Activated CD8-positive, alpha-beta memory T cell treated with anti-CD3 and anti-CD28 coated beads for 1 hour (primary cell): ENCODE measurements at regions not wholly inside any gene's neighbourhood (a gene's known extent, or its start where the extent isn't known, plus 50 kb on each side); places are given as distances from the start of the nearest gene placed in this dataset.
"Not testable (repeated sequence)": the region's sequence is repeated elsewhere in the genome, so short reads cannot be mapped to it uniquely, and the experiment has no call there.

Experiments
- DNase-seq, 2 donors: peaks; one replicate each; pipeline ENCODE4 v3.0.0-alpha.2; 2020; ENCODE audit warnings: low read depth in 1 of 2; ENCODE audit errors: extremely low read depth in 1 of 2

- no peak for DNase-seq
Measured at GRCh38 chr3:153640689-153641665, 479.0 kb downstream of the RAP2B start.

GRCh38 chr3:153642576-153642975 lies 478.6 kb upstream of the ARHGEF26 start:
- not testable (repeated sequence) for DNase-seq

DNA sequence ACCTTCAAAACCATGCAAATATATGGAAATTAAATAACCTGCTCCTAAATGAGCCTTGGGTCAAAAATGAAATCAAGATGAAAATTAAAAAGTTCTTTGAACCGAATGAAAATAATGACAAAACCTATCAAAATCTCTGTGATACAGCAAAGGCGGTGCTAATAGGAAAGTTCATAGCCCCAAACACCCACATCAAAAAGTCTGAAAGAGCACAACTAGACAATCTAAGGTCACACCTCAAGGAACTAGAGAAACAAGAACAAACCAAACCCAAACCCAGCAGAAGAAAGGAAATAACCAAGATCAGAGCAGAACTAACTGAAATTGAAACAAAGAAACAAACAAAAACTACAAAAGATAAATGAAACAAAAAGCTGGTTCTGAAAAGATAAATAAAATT lies 477.7 kb upstream of the ARHGEF26 start:
- DNase-seq, result not testable (repeated sequence)

GRCh38 chr3:153649286-153649839 lies 471.8 kb upstream of the ARHGEF26 start:
- no peak for DNase-seq

DNA sequence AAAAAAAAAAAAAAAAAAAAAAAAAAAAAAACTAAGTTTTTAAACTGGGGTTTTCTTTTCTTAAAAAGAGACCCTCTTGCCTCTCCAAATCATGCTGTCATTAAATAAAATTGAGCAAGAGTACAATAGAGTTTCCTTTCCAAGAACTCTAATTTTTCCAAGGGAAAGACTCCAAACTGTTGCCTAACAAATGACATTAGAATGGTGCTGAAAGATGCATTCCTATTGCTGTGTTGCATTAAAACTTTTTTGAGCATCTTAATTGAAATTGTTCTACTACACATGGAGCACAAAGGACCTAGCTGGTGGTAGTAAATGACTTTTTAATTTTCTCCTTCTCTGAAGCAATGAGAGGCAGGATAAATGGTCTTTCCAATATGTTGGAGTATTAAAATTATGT lies 469.1 kb upstream of the ARHGEF26 start:
- no peak for DNase-seq

DNA sequence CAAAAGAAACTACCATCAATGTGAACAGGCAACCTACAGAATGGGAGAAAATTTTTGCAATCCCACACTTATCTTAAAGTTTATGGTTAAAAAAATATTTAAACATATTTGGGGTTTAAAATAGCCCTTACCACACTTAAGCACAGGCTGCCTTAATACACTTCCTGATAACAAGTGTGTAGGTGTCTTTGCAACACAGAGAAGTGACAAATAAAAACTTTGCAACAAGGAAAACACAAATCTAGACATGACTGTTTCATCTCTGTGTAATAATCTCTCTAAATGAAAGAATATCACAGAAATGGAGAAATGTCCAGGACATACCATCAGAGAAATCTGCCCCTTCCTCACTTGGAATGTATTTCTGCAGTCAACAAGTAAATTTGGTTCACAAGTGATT lies 464.1 kb upstream of the ARHGEF26 start:
- no peak for DNase-seq

DNA sequence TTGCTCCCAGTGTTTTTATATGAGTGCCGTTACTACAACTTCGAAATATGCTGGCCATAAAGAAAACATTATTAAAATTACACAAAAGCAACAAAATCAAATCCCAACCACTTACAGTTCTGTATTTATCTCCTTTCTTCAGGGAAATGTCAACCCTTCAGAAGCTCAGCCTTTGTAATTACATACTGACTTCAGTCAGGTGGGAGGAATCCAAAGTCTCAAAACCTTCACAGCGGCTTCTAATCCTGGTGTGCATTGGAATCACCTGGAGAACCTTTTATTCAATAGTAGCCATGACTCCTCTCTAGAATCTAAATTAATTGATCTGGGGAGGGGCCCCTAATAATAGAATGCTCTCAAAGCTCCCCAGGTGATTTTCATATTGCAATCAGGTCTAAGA lies 463.7 kb upstream of the ARHGEF26 start:
- no peak for DNase-seq

GRCh38 chr3:153658136-153658535 lies 463.1 kb upstream of the ARHGEF26 start:
- DNase-seq, result no peak

DNA sequence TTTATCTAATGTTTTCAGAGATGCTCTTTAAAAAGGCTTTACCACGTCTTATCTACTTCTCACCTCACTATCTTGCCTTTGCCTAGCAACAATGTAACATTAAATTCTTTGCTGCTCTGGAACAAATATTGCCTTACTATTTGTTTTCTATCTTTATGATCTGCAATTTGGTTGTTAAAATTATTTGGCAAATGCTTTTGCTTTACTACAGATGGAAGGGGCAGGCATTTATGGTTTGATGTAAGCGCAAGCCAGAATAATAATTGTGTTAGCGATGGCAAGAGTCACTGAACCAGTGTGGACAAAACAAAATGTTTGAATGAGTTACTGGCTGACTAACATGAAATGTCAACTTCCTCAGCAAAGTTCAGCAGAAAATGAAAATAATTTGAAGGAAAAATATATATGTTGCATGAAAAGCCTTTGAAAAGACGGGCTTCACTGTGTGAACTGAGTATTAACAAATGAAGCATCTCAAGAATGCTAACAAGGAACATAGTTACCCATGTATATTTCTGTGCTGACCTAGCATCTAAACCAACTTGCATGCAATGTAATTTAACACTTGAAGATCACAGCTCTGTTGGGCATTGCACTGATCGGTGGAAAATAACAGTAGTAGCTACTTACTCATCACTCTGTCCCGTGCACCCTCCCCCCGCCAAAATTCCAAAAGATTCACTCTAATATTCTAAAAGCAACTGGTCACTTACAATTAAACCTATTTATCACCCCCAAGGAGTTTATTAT lies 454.0 kb upstream of the ARHGEF26 start:
- DNase-seq, result no peak

GRCh38 chr3:153669527-153669926 lies 451.7 kb upstream of the ARHGEF26 start:
- no peak for DNase-seq

DNA sequence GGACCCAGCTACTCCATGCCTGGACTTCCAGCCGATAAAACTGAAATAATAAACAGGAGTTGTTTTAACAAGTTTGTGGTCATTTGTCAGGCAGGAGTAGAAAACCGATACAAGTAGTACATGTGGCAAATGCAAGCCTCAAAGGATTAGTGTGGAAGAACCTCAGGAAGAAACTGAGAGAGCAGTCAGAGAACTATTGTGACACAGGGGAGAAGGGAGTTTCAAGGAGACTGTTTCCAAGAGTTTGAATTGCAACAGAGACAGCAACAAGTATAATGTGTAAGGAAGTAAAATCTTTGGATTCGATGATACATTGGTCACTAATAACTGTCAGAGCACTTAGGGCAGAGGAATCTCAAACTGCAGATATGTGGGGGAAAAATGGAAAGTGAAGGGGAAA lies 450.6 kb upstream of the ARHGEF26 start:
- no peak for DNase-seq

- DNase-seq, result no peak
Measured at GRCh38 chr3:153673853-153674252, 447.3 kb upstream of the ARHGEF26 start.

GRCh38 chr3:153679714-153680113 lies 441.5 kb upstream of the ARHGEF26 start:
- DNase-seq, result no peak

GRCh38 chr3:153680526-153680925 lies 440.7 kb upstream of the ARHGEF26 start:
- no peak for DNase-seq

DNA sequence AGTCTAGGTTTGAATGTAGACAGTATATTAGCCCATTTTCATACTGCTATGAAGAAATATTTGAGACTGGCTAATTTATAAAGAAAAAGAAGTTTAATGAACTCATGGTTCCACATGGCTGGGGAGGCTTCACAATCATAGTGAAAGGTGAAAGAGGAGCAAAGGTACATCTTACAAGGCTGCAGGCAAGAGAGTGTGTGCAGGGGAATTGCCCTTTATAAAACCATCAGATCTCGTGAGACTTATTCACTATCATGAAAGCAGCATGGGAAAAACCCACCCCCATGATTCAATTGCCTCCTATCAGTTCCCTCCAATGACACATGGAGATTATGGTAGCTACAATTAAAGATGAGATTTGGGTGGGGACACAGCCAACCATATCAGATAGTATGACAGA lies 440.1 kb upstream of the ARHGEF26 start:
- no peak for DNase-seq

DNA sequence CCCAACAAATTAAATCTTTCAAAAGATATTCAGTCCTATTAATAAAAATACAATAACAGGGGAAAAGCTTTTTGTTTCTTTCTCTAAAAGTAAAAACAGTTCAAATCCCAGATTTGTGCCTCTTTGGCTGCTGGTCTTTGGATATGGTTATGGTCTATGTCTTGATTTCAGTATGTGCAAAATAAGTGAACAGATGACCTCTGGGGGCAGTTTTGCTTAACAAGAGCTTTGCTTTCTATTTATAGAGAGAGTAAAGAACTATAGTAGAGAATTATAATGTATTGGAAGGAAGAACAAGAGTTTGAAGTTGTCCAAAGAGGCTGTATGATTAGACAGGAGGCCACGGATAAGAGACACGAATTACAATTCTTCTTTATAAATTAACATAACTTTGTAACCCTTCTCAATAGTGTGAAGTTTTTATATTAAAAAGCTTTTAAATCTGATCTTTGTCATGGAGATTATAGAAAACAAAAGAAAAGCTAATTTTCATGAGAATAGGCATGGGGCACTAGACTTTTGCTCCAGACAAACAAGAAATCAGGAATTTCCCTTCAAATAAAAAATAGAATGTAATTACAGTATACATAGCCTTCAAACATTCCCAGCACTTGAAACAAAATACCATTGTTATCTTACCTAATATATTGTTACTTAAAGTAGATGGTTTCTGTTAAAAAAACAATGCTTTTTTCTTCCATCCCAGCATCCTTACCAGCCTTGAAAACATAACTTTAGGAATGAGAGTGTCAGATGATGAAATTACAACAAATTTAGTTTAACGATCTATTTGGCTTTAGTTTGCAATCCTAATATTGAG lies 432.7 kb upstream of the ARHGEF26 start:
- no peak for DNase-seq

- no peak for DNase-seq
Measured at GRCh38 chr3:153693207-153693606, 428.0 kb upstream of the ARHGEF26 start.

DNA sequence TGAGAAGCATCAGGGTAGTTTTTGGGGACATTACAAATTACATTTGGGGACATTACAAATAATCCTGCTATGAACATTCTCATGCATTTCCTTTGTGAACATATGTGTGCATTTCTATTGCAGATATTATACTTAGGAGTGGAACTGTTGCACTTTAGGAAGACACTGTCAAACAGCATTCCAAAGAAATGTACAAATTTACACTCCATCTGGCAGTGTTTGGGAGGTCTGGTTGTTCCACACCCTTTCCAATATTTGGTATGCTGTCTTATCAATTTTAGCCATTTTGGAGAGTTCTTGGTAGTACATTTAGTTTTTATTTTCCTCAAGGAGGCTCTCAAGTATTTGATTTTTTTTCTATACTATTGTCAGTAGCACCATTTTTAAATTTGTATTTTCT lies 419.1 kb upstream of the ARHGEF26 start:
- no peak for DNase-seq

DNA sequence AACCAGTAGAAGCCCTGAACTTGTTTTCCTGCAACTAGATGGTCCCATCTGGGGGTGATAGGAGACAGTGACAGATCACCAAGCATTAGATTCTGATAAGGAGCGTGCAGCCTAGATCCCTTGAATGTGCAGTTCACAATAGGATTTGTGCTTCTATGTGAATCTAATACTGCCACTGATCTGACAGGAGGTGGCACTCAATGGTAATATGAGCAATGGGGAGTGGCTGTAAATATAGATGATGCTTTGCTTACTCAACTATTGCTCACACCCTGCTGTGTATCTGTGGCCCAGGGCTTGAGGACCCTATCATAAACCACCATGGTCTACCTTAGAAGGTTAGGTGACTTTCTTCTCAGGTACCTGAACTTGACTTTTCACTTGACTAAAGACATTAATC lies 417.1 kb upstream of the ARHGEF26 start:
- DNase-seq, result no peak

GRCh38 chr3:153706706-153707105 lies 414.5 kb upstream of the ARHGEF26 start:
- no peak for DNase-seq

- DNase-seq, result no peak
Measured at GRCh38 chr3:153714016-153714415, 407.2 kb upstream of the ARHGEF26 start.
